IMR-90 (cell line): ENCODE measurements at regions not wholly inside any gene's neighbourhood (a gene's known extent, or its start where the extent isn't known, plus 50 kb on each side); places are given as distances from the start of the nearest gene placed in this dataset.

Source experiments
- ATAC-seq: fragments of 200-7000 bp; cut with Tn5 transposase; 2 replicates; pipeline ENCODE4 v1.9.1; 2020; ENCODE audit warnings: low read depth, mild to moderate bottlenecking, moderate library complexity
- BruUV-seq: library from RNA; stranded (reverse); fragments of 400-500 nt; replicated peaks from 2 replicates; lab custom pipeline; 2021; lab: Mats Ljungman, UMichigan
- CTCF ChIA-PET: fragments of 300-600 bp; formaldehyde crosslinking; extraction: SDS; loops from one replicate; lab custom pipeline; 2021; ENCODE audit warnings: antibody characterized with exemption; lab: Yijun Ruan, JAX
- POLR2A ChIA-PET: fragments of 300-600 bp; sonication (Branson Sonifier 250); formaldehyde crosslinking; loops from one replicate; lab custom pipeline; 2022; ENCODE audit warnings: antibody characterized with exemption; ENCODE audit not compliant: unreplicated experiment; lab: Charles Lee
- DNase-seq: peaks from one replicate; pipeline ENCODE4 v3.0.0; 2013
- H2AFZ ChIP-seq: replicated peaks from 2 replicates; pipeline ENCODE3; 2013; ENCODE audit warnings: low read length, mild to moderate bottlenecking; ENCODE audit not compliant: poor library complexity
- H2AK5ac ChIP-seq: 2 replicates; pipeline ENCODE4 v1.6.1; 2013; ENCODE audit warnings: low read depth, low read length, inconsistent platforms
- H2AK9ac ChIP-seq: replicated peaks from 2 replicates; pipeline ENCODE3; 2013; ENCODE audit warnings: mild to moderate bottlenecking, low read depth, low read length, moderate library complexity; ENCODE audit not compliant: poor library complexity
- H2BK120ac ChIP-seq: 2 replicates; pipeline ENCODE4 v1.6.1; 2013; ENCODE audit warnings: low read depth, low read length, inconsistent platforms
- H2BK15ac ChIP-seq: 3 replicates; pipeline ENCODE4 v1.6.1; 2013; ENCODE audit warnings: low read depth, low read length, inconsistent platforms
- H2BK20ac ChIP-seq: 2 replicates; pipeline ENCODE4 v1.6.1; 2013; ENCODE audit warnings: low read depth, mild to moderate bottlenecking, inconsistent platforms, low read length, moderate library complexity
- H2BK5ac ChIP-seq: 2 replicates; pipeline ENCODE4 v1.6.1; 2013; ENCODE audit warnings: mild to moderate bottlenecking, low read depth, low read length, inconsistent platforms; ENCODE audit not compliant: poor library complexity, severe bottlenecking
- H3K14ac ChIP-seq: replicated peaks from 2 replicates; pipeline ENCODE4 v1.6.1; 2013; ENCODE audit warnings: low read depth, low read length, inconsistent platforms
- H3K18ac ChIP-seq: 2 replicates; pipeline ENCODE4 v1.6.1; 2013; ENCODE audit warnings: low read depth, low read length, control low read depth
- H3K23ac ChIP-seq: 2 replicates; pipeline ENCODE4 v1.6.1; 2013; ENCODE audit warnings: low read depth, low read length, inconsistent platforms
- H3K27ac ChIP-seq: 2 replicates; pipeline ENCODE4 v1.5.1; 2013; ENCODE audit warnings: mild to moderate bottlenecking, control low read depth, low read length; ENCODE audit not compliant: insufficient read depth
- H3K27me3 ChIP-seq: 2 replicates; pipeline ENCODE4 v1.6.1; 2013; ENCODE audit warnings: low read length; ENCODE audit not compliant: control insufficient read depth, insufficient read depth
- H3K36me3 ChIP-seq: 2 replicates; pipeline ENCODE4 v1.6.1; 2013; ENCODE audit warnings: low read length, mixed read lengths; ENCODE audit not compliant: control insufficient read depth, insufficient read depth
- H3K4ac ChIP-seq: 2 replicates; pipeline ENCODE4 v1.6.1; 2013; ENCODE audit warnings: low read depth, low read length, inconsistent platforms
- H3K4me1 ChIP-seq: 2 replicates; pipeline ENCODE4 v1.6.1; 2013; ENCODE audit warnings: low read length, mixed read lengths; ENCODE audit not compliant: control insufficient read depth, insufficient read depth
- H3K4me2 ChIP-seq: 2 replicates; pipeline ENCODE4 v1.6.1; 2013; ENCODE audit warnings: low read depth, mild to moderate bottlenecking, control low read depth, low read length, moderate library complexity
- H3K4me3 ChIP-seq: 2 replicates; pipeline ENCODE4 v1.5.1; 2013; ENCODE audit warnings: low read depth, mild to moderate bottlenecking, control low read depth, low read length, moderate library complexity; ENCODE audit not compliant: insufficient read depth
- H3K56ac ChIP-seq: 2 replicates; pipeline ENCODE4 v1.6.1; 2013; ENCODE audit warnings: low read length, inconsistent platforms; ENCODE audit not compliant: insufficient read depth; ENCODE audit errors: extremely low read depth
- H3K79me1 ChIP-seq, 2 experiments: 2 replicates each; pipeline ENCODE4 v1.6.1; 2013; ENCODE audit warnings: low read length in 2 of 2, inconsistent platforms in 1 of 2, low read depth in 1 of 2
- H3K9ac ChIP-seq: 2 replicates; pipeline ENCODE4 v1.6.1; 2013; ENCODE audit warnings: low read depth, low read length, control low read depth
- H3K9me1 ChIP-seq: 2 replicates; pipeline ENCODE4 v1.6.1; 2013; ENCODE audit warnings: low read length, inconsistent platforms; ENCODE audit not compliant: insufficient read depth
- H3K9me3 ChIP-seq: 2 replicates; pipeline ENCODE4 v1.6.1; 2013; ENCODE audit warnings: low read length; ENCODE audit not compliant: control insufficient read depth, insufficient read depth
- H4K20me1 ChIP-seq: 2 replicates; pipeline ENCODE4 v1.6.1; 2013; ENCODE audit warnings: low read length, inconsistent platforms; ENCODE audit not compliant: insufficient read depth
- H4K5ac ChIP-seq: 2 replicates; pipeline ENCODE4 v1.6.1; 2013; ENCODE audit warnings: mild to moderate bottlenecking, low read depth, low read length, control low read depth
- H4K8ac ChIP-seq, 2 experiments: 2 replicates each; pipeline ENCODE4 v1.6.1; 2013; ENCODE audit warnings: low read depth in 2 of 2, low read length in 2 of 2, control low read depth in 1 of 2, inconsistent platforms in 1 of 2
- H4K91ac ChIP-seq: 2 replicates; pipeline ENCODE4 v1.6.1; 2013; ENCODE audit warnings: low read depth, low read length, inconsistent platforms; ENCODE audit not compliant: insufficient read depth
- FOS ChIP-seq: fragments of 150-350 bp; IDR thresholded peaks from 2 replicates; pipeline ENCODE4 v1.6.1; 2016; ENCODE audit warnings: low read depth, low read length
- MAZ ChIP-seq: IDR thresholded peaks from 2 replicates; pipeline ENCODE4 v1.6.1; 2012; ENCODE audit warnings: low read depth, mild to moderate bottlenecking, low read length, improper control_type of control experiment, moderate library complexity, borderline replicate concordance
- RAD21 ChIP-seq: IDR thresholded peaks from 2 replicates; pipeline ENCODE4 v1.6.1; 2012; ENCODE audit warnings: low read length, improper control_type of control experiment
- RFX5 ChIP-seq: IDR thresholded peaks from 2 replicates; pipeline ENCODE4 v1.8.0; 2012; ENCODE audit warnings: low read depth, mild to moderate bottlenecking, low read length, moderate library complexity
- SMC3 ChIP-seq: fragments of 150-350 bp; IDR thresholded peaks from 2 replicates; pipeline ENCODE4 v1.6.1; 2016; ENCODE audit warnings: low read depth, mild to moderate bottlenecking, antibody characterized with exemption, low read length, moderate library complexity
- USF2 ChIP-seq: fragments of 150-350 bp; IDR thresholded peaks from 2 replicates; pipeline ENCODE4 v1.6.1; 2017; ENCODE audit warnings: mild to moderate bottlenecking, antibody characterized with exemption, low read length, low read depth
- WGBS, 2 experiments: methylation state at CpG; one replicate each; pipeline versions ENCODE4 v1.1.5 to v1.1.7; 2013; ENCODE audit warnings: missing lambda C conversion rate in 2 of 2; ENCODE audit not compliant: insufficient read length in 1 of 2; ENCODE audit errors: extremely low coverage in 2 of 2; 5-methylcytosine and 5-hydroxymethylcytosine counted together
- dilution Hi-C: fragments of 300-500 bp; cut with HindIII; formaldehyde crosslinking; loops from one replicate; pipeline ENCODE4 v1.14.3; 2018; ENCODE audit warnings: low sequenced_read_pairs; ENCODE audit not compliant: unreplicated experiment
- in situ Hi-C: fragments of 300-500 bp; cut with MboI; formaldehyde crosslinking; loops from 3 replicates; pipeline ENCODE4 v1.14.3; 2019; ENCODE audit warnings: low sequenced_read_pairs, inconsistent platforms, mixed read lengths
- intact Hi-C: fragments of 100-400 bp; cut with micrococcal nuclease; formaldehyde crosslinking; loops from 2 replicates; pipeline ENCODE4 v1.10.0; 2022
- TF ChIP-seq, protein P1 (sequence below): conservative IDR thresholded peaks from 2 replicates; pipeline ENCODE4 v1.5.1; 2012; ENCODE audit warnings: mild to moderate bottlenecking, low read depth, low read length, improper control_type of control experiment

- ATAC-seq = no peak
- no peak overlapping the region for H3K27ac ChIP-seq
- H3K4me3 ChIP-seq = no peak overlapping the region
- H3K27me3 ChIP-seq = no peaks in the 10 kb centered on the region
- H3K4me1 ChIP-seq = no peaks in the 10 kb centered on the region
- no peak overlapping the region for H2AFZ ChIP-seq
- no peaks in the 10 kb centered on the region for H4K20me1 ChIP-seq
- H2BK120ac ChIP-seq = no peak overlapping the region
- intact Hi-C loops (no loop called here), dilution Hi-C loops (no loop called here), in situ Hi-C loops (no loop called here)
- H4K91ac ChIP-seq = no peak overlapping the region
- H2BK5ac ChIP-seq = no peak overlapping the region
- H2AK9ac ChIP-seq = no peak overlapping the region
- BruUV-seq = no TSS peak
- H4K5ac ChIP-seq = no peak overlapping the region
- H3K56ac ChIP-seq = no peak overlapping the region
- WGBS, 2 experiments = 38% methylated on average over 2 of the region's 5 CpGs; no CpG with 5 or more reads in 1 of the 2 experiments
- POLR2A ChIA-PET = no interaction called here
- TF ChIP-seq MAZ (no peak), USF2 (no peak), RAD21 (no peak), FOS (no peak), SMC3 (no peak), RFX5 (no peak)
- TF ChIP-seq, protein P1, sequence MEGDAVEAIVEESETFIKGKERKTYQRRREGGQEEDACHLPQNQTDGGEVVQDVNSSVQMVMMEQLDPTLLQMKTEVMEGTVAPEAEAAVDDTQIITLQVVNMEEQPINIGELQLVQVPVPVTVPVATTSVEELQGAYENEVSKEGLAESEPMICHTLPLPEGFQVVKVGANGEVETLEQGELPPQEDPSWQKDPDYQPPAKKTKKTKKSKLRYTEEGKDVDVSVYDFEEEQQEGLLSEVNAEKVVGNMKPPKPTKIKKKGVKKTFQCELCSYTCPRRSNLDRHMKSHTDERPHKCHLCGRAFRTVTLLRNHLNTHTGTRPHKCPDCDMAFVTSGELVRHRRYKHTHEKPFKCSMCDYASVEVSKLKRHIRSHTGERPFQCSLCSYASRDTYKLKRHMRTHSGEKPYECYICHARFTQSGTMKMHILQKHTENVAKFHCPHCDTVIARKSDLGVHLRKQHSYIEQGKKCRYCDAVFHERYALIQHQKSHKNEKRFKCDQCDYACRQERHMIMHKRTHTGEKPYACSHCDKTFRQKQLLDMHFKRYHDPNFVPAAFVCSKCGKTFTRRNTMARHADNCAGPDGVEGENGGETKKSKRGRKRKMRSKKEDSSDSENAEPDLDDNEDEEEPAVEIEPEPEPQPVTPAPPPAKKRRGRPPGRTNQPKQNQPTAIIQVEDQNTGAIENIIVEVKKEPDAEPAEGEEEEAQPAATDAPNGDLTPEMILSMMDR = no peak
- H3K9me1 ChIP-seq = no peaks in the 10 kb centered on the region
- DNase-seq = no peak
- H3K14ac ChIP-seq = no peak overlapping the region
- H3K36me3 ChIP-seq = no peaks in the 10 kb centered on the region
- H2AK5ac ChIP-seq = no peak overlapping the region
- H3K79me1 ChIP-seq = no peaks in the 10 kb centered on the region
- no peak overlapping the region for H3K4ac ChIP-seq
- H3K4me2 ChIP-seq = no peak overlapping the region
- no peak overlapping the region for H3K9ac ChIP-seq
- no peak overlapping the region for H3K23ac ChIP-seq
- H3K18ac ChIP-seq = no peak overlapping the region
- H2BK20ac ChIP-seq = no peak overlapping the region
- no peaks in the 10 kb centered on the region for H3K9me3 ChIP-seq
- no peak overlapping the region for H2BK15ac ChIP-seq
- CTCF ChIA-PET = no interaction called here
- H4K8ac ChIP-seq = no peak overlapping the region
Observed at GRCh38 chr2:84212611-84213314, 246.3 kb downstream of the SUCLG1 start.
